T-helper 9 cell (primary cell): ENCODE measurements at regions not wholly inside any gene's neighbourhood (a gene's known extent, or its start where the extent isn't known, plus 50 kb on each side); places are given as distances from the start of the nearest gene placed in this dataset.
"Not testable (repeated sequence)": the region's sequence is repeated elsewhere in the genome, so short reads cannot be mapped to it uniquely, and the experiment has no call there.

ENCODE experiments used
- DNase-seq: peaks from one replicate; pipeline ENCODE4 v3.0.0-alpha.2; 2020

GRCh38 chr20:40019510-40019909 lies 669.5 kb downstream of the MAFB start:
- DNase-seq, result no peak

- DNase-seq, result no peak
Measured at GRCh38 chr20:40017765-40018164, 671.3 kb downstream of the MAFB start.

- no peak for DNase-seq
Measured at GRCh38 chr20:40016890-40017289, 672.1 kb downstream of the MAFB start.

GRCh38 chr20:40016392-40016791 lies 672.6 kb downstream of the MAFB start:
- no peak for DNase-seq

GRCh38 chr20:40012026-40012425 lies 677.0 kb downstream of the MAFB start:
- DNase-seq, result not testable (repeated sequence)

- no peak for DNase-seq
Measured at GRCh38 chr20:40010483-40010882, 678.6 kb downstream of the MAFB start.

GRCh38 chr20:40009542-40009941 lies 679.5 kb downstream of the MAFB start:
- DNase-seq, result no peak

- DNase-seq, result no peak
Measured at GRCh38 chr20:40008177-40008576, 680.9 kb downstream of the MAFB start.

GRCh38 chr20:40006168-40006860 lies 682.7 kb downstream of the MAFB start:
- DNase-seq, result no peak

- DNase-seq, result not testable (repeated sequence)
Measured at GRCh38 chr20:40004092-40004491, 684.9 kb downstream of the MAFB start.

- DNase-seq, result no peak
Measured at GRCh38 chr20:39993742-39994141, 695.3 kb downstream of the MAFB start.

- DNase-seq, result no peak
Measured at GRCh38 chr20:39990692-39991091, 698.3 kb downstream of the MAFB start.

GRCh38 chr20:39988991-39989390 lies 700.0 kb downstream of the MAFB start:
- no peak for DNase-seq

GRCh38 chr20:39986173-39986904 lies 702.7 kb downstream of the MAFB start:
- no peak for DNase-seq

- no peak for DNase-seq
Measured at GRCh38 chr20:39985271-39985827, 703.7 kb downstream of the MAFB start.

- DNase-seq, result no peak
Measured at GRCh38 chr20:39983655-39984054, 705.4 kb downstream of the MAFB start.

- no peak for DNase-seq
Measured at GRCh38 chr20:39983183-39983582, 705.9 kb downstream of the MAFB start.

GRCh38 chr20:39974966-39975501 lies 714.0 kb downstream of the MAFB start:
- DNase-seq, result no peak

GRCh38 chr20:39968495-39968894 lies 720.5 kb downstream of the MAFB start:
- DNase-seq, result no peak

GRCh38 chr20:39967806-39968205 lies 721.2 kb downstream of the MAFB start:
- no peak for DNase-seq

GRCh38 chr20:39961637-39962244 lies 727.3 kb downstream of the MAFB start:
- DNase-seq, result no peak

- DNase-seq, result no peak
Measured at GRCh38 chr20:39960522-39961428, 728.3 kb downstream of the MAFB start.
